ENCODE measurements at regions not wholly inside any gene's neighbourhood (a gene's known extent, or its start where the extent isn't known, plus 50 kb on each side); places are given as distances from the start of the nearest gene placed in this dataset.
A peak's percentile ranks its signal among the peaks of the same experiment; 100 is the strongest.

- DNase-seq (ENCODE audit: low read depth in 2 of 3, low spot score in 2 of 3) = no peak
These were observed 56.4 kb downstream of the CRYGS start for GRCh38 chr3:186487819-186488218.

- no peak for DNase-seq (ENCODE audit: low read depth in 2 of 3, low spot score in 2 of 3)
These were observed 57.1 kb downstream of the CRYGS start for GRCh38 chr3:186487037-186487436.

- DNase-seq (ENCODE audit: low read depth in 2 of 3, low spot score in 2 of 3) = no peak
These were observed 60.4 kb downstream of the CRYGS start for GRCh38 chr3:186483611-186484340.

GRCh38 chr3:186481526-186481925 lies 62.7 kb downstream of the CRYGS start:
- DNase-seq (ENCODE audit: low read depth in 2 of 3, low spot score in 2 of 3) = no peak

- no peak for DNase-seq (ENCODE audit: low read depth in 2 of 3, low spot score in 2 of 3)
These were observed 66.3 kb downstream of the CRYGS start for GRCh38 chr3:186477876-186478275.

- no peak for DNase-seq (ENCODE audit: low read depth in 2 of 3, low spot score in 2 of 3)
These were observed 67.1 kb downstream of the CRYGS start for GRCh38 chr3:186477033-186477432.

- DNase-seq (ENCODE audit: low read depth in 2 of 3, low spot score in 2 of 3) = no peak
These were observed 67.6 kb downstream of the CRYGS start for GRCh38 chr3:186476541-186476940.

GRCh38 chr3:186476044-186476468 lies 68.1 kb downstream of the CRYGS start:
- DNase-seq (ENCODE audit: low read depth in 2 of 3, low spot score in 2 of 3) = no peak

GRCh38 chr3:186473166-186473565 lies 71.0 kb downstream of the CRYGS start:
- no peak for DNase-seq (ENCODE audit: low read depth in 2 of 3, low spot score in 2 of 3)

- DNase-seq (ENCODE audit: low read depth in 2 of 3, low spot score in 2 of 3) = no peak
These were observed 71.6 kb downstream of the CRYGS start for GRCh38 chr3:186472456-186473008.

GRCh38 chr3:186471771-186472170 lies 72.4 kb downstream of the CRYGS start:
- no peak for DNase-seq (ENCODE audit: low read depth in 2 of 3, low spot score in 2 of 3)

- DNase-seq (ENCODE audit: low read depth in 2 of 3, low spot score in 2 of 3) = no peak
These were observed 74.7 kb downstream of the CRYGS start for GRCh38 chr3:186469525-186469924.

GRCh38 chr3:186467969-186468368 lies 76.2 kb downstream of the CRYGS start:
- no peak for DNase-seq (ENCODE audit: low read depth in 2 of 3, low spot score in 2 of 3)

- DNase-seq (ENCODE audit: low read depth in 2 of 3, low spot score in 2 of 3) = no peak
These were observed 77.7 kb downstream of the CRYGS start for GRCh38 chr3:186466391-186466974.

- DNase-seq (ENCODE audit: low read depth in 2 of 3, low spot score in 2 of 3) = no peak
These were observed 78.7 kb downstream of the CRYGS start for GRCh38 chr3:186465508-186465907.

GRCh38 chr3:186464424-186465093 lies 79.6 kb downstream of the CRYGS start:
- peak in 2 of 3 donors; percentile 3 to 10 for DNase-seq (ENCODE audit: low read depth in 2 of 3, low spot score in 2 of 3)

GRCh38 chr3:186461141-186461540 lies 83.0 kb downstream of the CRYGS start:
- no peak for DNase-seq (ENCODE audit: low read depth in 2 of 3, low spot score in 2 of 3)

- no peak for DNase-seq (ENCODE audit: low read depth in 2 of 3, low spot score in 2 of 3)
These were observed 85.1 kb downstream of the CRYGS start for GRCh38 chr3:186459108-186459467.

- no peak for DNase-seq (ENCODE audit: low read depth in 2 of 3, low spot score in 2 of 3)
These were observed 85.7 kb downstream of the CRYGS start for GRCh38 chr3:186458306-186459107.

- DNase-seq (ENCODE audit: low read depth in 2 of 3, low spot score in 2 of 3) = no peak
These were observed 86.9 kb downstream of the CRYGS start for GRCh38 chr3:186457236-186457635.

GRCh38 chr3:186456731-186457191 lies 87.4 kb downstream of the CRYGS start:
- DNase-seq (ENCODE audit: low read depth in 2 of 3, low spot score in 2 of 3) = no peak

Measured in hematopoietic multipotent progenitor cell (in vitro differentiated cells).